K562 (cell line): ENCODE measurements at regions not wholly inside any gene's neighbourhood (a gene's known extent, or its start where the extent isn't known, plus 50 kb on each side); places are given as distances from the start of the nearest gene placed in this dataset.

Source experiments
- ATAC-seq: fragments of 200-7000 bp; cut with Tn5 transposase; 3 replicates; pipeline ENCODE4 v1.9.1; 2020; ENCODE audit warnings: moderate library complexity
- BruUV-seq: library from RNA; stranded (reverse); fragments of 400-500 nt; replicated peaks from 2 replicates; lab custom pipeline; 2021; lab: Mats Ljungman, UMichigan
- CTCF ChIA-PET: fragments of 300-600 bp; formaldehyde crosslinking; extraction: SDS; loops from one replicate; lab custom pipeline; 2021; ENCODE audit warnings: low intra/inter-chr PET ratio; lab: Yijun Ruan, JAX
- POLR2A ChIA-PET: fragments of 300-600, 350-650 bp; sonication (Branson Sonifier 250); formaldehyde crosslinking; extraction: SDS; loops from one replicate; lab custom pipeline; 2021; ENCODE audit warnings: antibody characterized with exemption, inconsistent platforms; lab: Yijun Ruan, JAX
- DNase-seq, 4 experiments: peaks; one replicate each; pipeline versions ENCODE4 v3.0.0 to v3.0.0-alpha.2; 2011 to 2018; ENCODE audit warnings: low spot score in 3 of 4, mixed read lengths in 3 of 4; ENCODE audit errors: extremely low read depth in 1 of 4
- FAIRE-seq: peaks from 2 replicates; lab custom pipeline; 2011; peaks lifted over from hg19 to GRCh38; lab: Jason Lieb, UNC
- H2AFZ ChIP-seq: 2 replicates; pipeline ENCODE4 v1.6.0; 2011; ENCODE audit warnings: low read depth, low read length, control low read depth, inconsistent platforms
- H3K27ac ChIP-seq: fragments of 200-600 bp; 3 replicates; pipeline ENCODE4 v1.8.0; 2011; ENCODE audit warnings: low read depth, mild to moderate bottlenecking, control low read depth, inconsistent platforms, low read length, moderate library complexity, mixed read lengths; ENCODE audit errors: extremely low read depth
- H3K27me3 ChIP-seq, 2 experiments: fragments of 300-600 bp in 1 of 2; 2 replicates in 1 of 2; 3 replicates in 1 of 2; pipeline versions ENCODE4 v1.6.0 to v1.8.0; 2011; ENCODE audit warnings: inconsistent platforms in 2 of 2, low read length in 2 of 2, mild to moderate bottlenecking in 1 of 2, mixed read lengths in 1 of 2, moderate library complexity in 1 of 2; ENCODE audit not compliant: control insufficient read depth in 2 of 2, insufficient read depth in 2 of 2
- H3K36me3 ChIP-seq: fragments of 300-600 bp; 3 replicates; pipeline ENCODE4 v1.8.0; 2011; ENCODE audit warnings: mild to moderate bottlenecking, low read length, inconsistent platforms; ENCODE audit not compliant: control insufficient read depth, insufficient read depth
- H3K4me1 ChIP-seq, 2 experiments: fragments of 200-600 bp in 1 of 2; replicated peaks in 1 of 2; 2 replicates in 1 of 2; 3 replicates in 1 of 2; pipeline versions ENCODE4 v1.5.1 to v1.8.0; 2011; ENCODE audit warnings: inconsistent platforms in 2 of 2, low read length in 2 of 2, mild to moderate bottlenecking in 1 of 2, mixed read lengths in 1 of 2, moderate library complexity in 1 of 2; ENCODE audit not compliant: control insufficient read depth in 2 of 2, insufficient read depth in 2 of 2
- H3K4me2 ChIP-seq: 2 replicates; pipeline ENCODE4 v1.6.1; 2011; ENCODE audit warnings: low read length, control low read depth, inconsistent platforms, mixed read lengths; ENCODE audit not compliant: insufficient read depth
- H3K4me3 ChIP-seq: fragments of 200-600 bp; sonication (generic), shearing (Covaris generic); 2 replicates; pipeline ENCODE4 v1.5.1; 2016; ENCODE audit warnings: control low read depth, inconsistent platforms
- H3K79me2 ChIP-seq: fragments of 200-600 bp; 3 replicates; pipeline ENCODE4 v1.8.0; 2011; ENCODE audit warnings: low read length, inconsistent platforms; ENCODE audit not compliant: control insufficient read depth, insufficient read depth
- H3K9ac ChIP-seq, 2 experiments: 2 replicates each; pipeline versions ENCODE4 v1.6.0 to v1.6.1; 2011; ENCODE audit warnings: low read depth in 2 of 2, low read length in 2 of 2, control low read depth in 1 of 2, inconsistent platforms in 1 of 2, mild to moderate bottlenecking in 1 of 2, mixed read lengths in 1 of 2; ENCODE audit not compliant: insufficient read depth in 1 of 2
- H3K9me1 ChIP-seq: one replicate; pipeline ENCODE4 v1.6.0; 2011; ENCODE audit warnings: inconsistent platforms, mild to moderate bottlenecking, low read length, moderate library complexity; ENCODE audit not compliant: control insufficient read depth, insufficient read depth
- H3K9me3 ChIP-seq: replicated peaks from 2 replicates; pipeline ENCODE4 v1.5.1; 2011; ENCODE audit warnings: low read depth, low read length, inconsistent platforms; ENCODE audit not compliant: control insufficient read depth, insufficient read depth
- H4K20me1 ChIP-seq: replicated peaks from 2 replicates; pipeline ENCODE4 v1.6.1; 2011; ENCODE audit warnings: low read length, inconsistent platforms, mixed read lengths; ENCODE audit not compliant: control insufficient read depth, insufficient read depth
- ARID3B ChIP-seq: fragments of 250-450 bp; sonication (Bioruptor Pico); IDR thresholded peaks from 2 replicates; pipeline ENCODE4 v1.4.0; 2020; ENCODE audit warnings: borderline replicate concordance
- FOXP4 ChIP-seq: sonication (generic); formaldehyde crosslinking; IDR thresholded peaks from 2 replicates; pipeline ENCODE4 v1.8.0; 2022; ENCODE audit warnings: mild to moderate bottlenecking, missing genetic modification reagents, borderline replicate concordance
- HNRNPK ChIP-seq: fragments of 200-400 bp; formaldehyde crosslinking; IDR thresholded peaks from one replicate; pipeline ENCODE4 v1.6.1; 2018; ENCODE audit warnings: mild to moderate bottlenecking, low read depth, low read length; ENCODE audit not compliant: poor library complexity, severe bottlenecking
- KLF13 ChIP-seq: fragments of 450-650 bp; IDR thresholded peaks from 2 replicates; pipeline ENCODE4 v1.6.1; 2016; ENCODE audit warnings: missing genetic modification characterization, low read depth, mild to moderate bottlenecking, missing compliant biosample characterization, moderate library complexity, borderline replicate concordance
- RB1 ChIP-seq: fragments of 450-650 bp; IDR thresholded peaks from 2 replicates; pipeline ENCODE4 v1.6.1; 2017; ENCODE audit warnings: low read depth, mild to moderate bottlenecking
- REST ChIP-seq, 2 experiments: fragments of 450-650 bp; formaldehyde crosslinking in 1 of 2; IDR thresholded peaks; 2 replicates each; pipeline versions ENCODE4 v1.4.0 to v1.6.1; 2014 to 2020; ENCODE audit warnings: mild to moderate bottlenecking in 2 of 2, borderline replicate concordance in 1 of 2, low read depth in 1 of 2
- WGBS: fragments of 100-300 bp; shearing (Covaris generic); methylation state at CpG from one replicate; pipeline ENCODE4 v1.1.6; 2016; ENCODE audit warnings: low coverage, mixed read lengths; ENCODE audit not compliant: insufficient coverage; ENCODE audit errors: missing lambda C conversion rate; 5-methylcytosine and 5-hydroxymethylcytosine counted together
- in situ Hi-C: fragments of 300-500 bp; cut with MboI; formaldehyde crosslinking; loops from 4 replicates; pipeline ENCODE4 v1.15.0; 2018; ENCODE audit warnings: inconsistent platforms, mixed read lengths
- intact Hi-C: fragments of 100-400 bp; cut with micrococcal nuclease; formaldehyde crosslinking; loops from 2 replicates; pipeline ENCODE4 v1.14.2; 2022

- TF ChIP-seq ARID3B (no peak), RB1 (peak; percentile 54; the same call in 1 of the 2 replicates), HNRNPK (no peak), FOXP4 (CRISPR knock-in tag) (no peak), KLF13 (no peak)
These were observed 616.4 kb upstream of the NUDT12 start (continued) for GRCh38 chr5:104178829-104179456.

GRCh38 chr5:104178066-104178465 is 615.5 kb upstream of the NUDT12 start:
- H3K4me1 ChIP-seq, result no peaks in the 10 kb centered on the region
- ATAC-seq (no peak), FAIRE-seq (no peak), DNase-seq (no peak)
- H3K4me3 ChIP-seq, result no peak overlapping the region
- H3K36me3 ChIP-seq, result no peaks in the 10 kb centered on the region
- TF ChIP-seq REST (IDR thresholded peaks at IDR 0.05; ENCODE audit: borderline replicate concordance) (no peak), REST (CRISPR knock-in tag; IDR thresholded peaks at IDR 0.05; ENCODE audit: low read depth) (no peak)
- no peak overlapping the region for H3K4me2 ChIP-seq
- no peaks in the 10 kb centered on the region for H3K9me3 ChIP-seq
- ChIA-PET CTCF (interaction anchor here (0.8 to 1.7 kb wide), 2 partner anchors 349 to 370 kb away, joined by 4 to 10 read pairs; no protein-coding TSS in a partner anchor), POLR2A (no interaction called here)
- in situ Hi-C loops (loop anchor here (10.0 kb wide), 2 partner anchors 343 to 583 kb away; no protein-coding TSS in a partner anchor), intact Hi-C loops (loop anchor here (2.0 to 5.0 kb wide), 3 partner anchors 129 to 1944 kb away; no protein-coding TSS in a partner anchor)
- H2AFZ ChIP-seq, result no peak overlapping the region
- H3K9me1 ChIP-seq, result no peaks in the 10 kb centered on the region
- H3K9ac ChIP-seq, result no peak overlapping the region
- no peaks in the 10 kb centered on the region for H3K27me3 ChIP-seq
- H3K27ac ChIP-seq, result no peak overlapping the region
- H4K20me1 ChIP-seq, result no peaks in the 10 kb centered on the region
- H3K79me2 ChIP-seq, result no peaks in the 10 kb centered on the region
- BruUV-seq, result no TSS peak
- 55% methylated on average over 8 of the region's 8 CpGs for WGBS
